Trophoblast cell (in vitro differentiated cells and primary cell): ENCODE measurements at regions not wholly inside any gene's neighbourhood (a gene's known extent, or its start where the extent isn't known, plus 50 kb on each side); places are given as distances from the start of the nearest gene placed in this dataset.
A peak's percentile ranks its signal among the peaks of the same experiment; 100 is the strongest.
"Not testable (repeated sequence)": the region's sequence is repeated elsewhere in the genome, so short reads cannot be mapped to it uniquely, and the experiment has no call there.

Experiments
- DNase-seq, 2 donors: peaks; one replicate each; pipeline ENCODE4 v3.0.0-alpha.2; 2016
- H2AFZ ChIP-seq: 2 replicates; pipeline ENCODE4 v1.6.1; 2013; ENCODE audit warnings: low read length, moderate library complexity, mild to moderate bottlenecking; ENCODE audit not compliant: insufficient read depth, poor library complexity
- H2AK5ac ChIP-seq: 2 replicates; pipeline ENCODE4 v1.6.1; 2013; ENCODE audit warnings: mild to moderate bottlenecking, low read length
- H2BK120ac ChIP-seq: 2 replicates; pipeline ENCODE4 v1.6.1; 2013; ENCODE audit warnings: low read length, mild to moderate bottlenecking, moderate library complexity; ENCODE audit not compliant: insufficient read depth, poor library complexity
- H2BK12ac ChIP-seq: 2 replicates; pipeline ENCODE4 v1.6.1; 2013; ENCODE audit warnings: mild to moderate bottlenecking, low read length, moderate library complexity
- H2BK5ac ChIP-seq: 2 replicates; pipeline ENCODE4 v1.6.1; 2013; ENCODE audit warnings: low read length, low read depth, moderate library complexity, mild to moderate bottlenecking; ENCODE audit not compliant: poor library complexity
- H3K14ac ChIP-seq: 2 replicates; pipeline ENCODE4 v1.6.1; 2013; ENCODE audit warnings: mild to moderate bottlenecking, low read length
- H3K18ac ChIP-seq: 2 replicates; pipeline ENCODE4 v1.6.1; 2013; ENCODE audit warnings: mild to moderate bottlenecking, low read length
- H3K23ac ChIP-seq: 2 replicates; pipeline ENCODE4 v1.6.1; 2013; ENCODE audit warnings: low read length
- H3K27ac ChIP-seq: 2 replicates; pipeline ENCODE4 v1.5.1; 2013; ENCODE audit warnings: low read depth, mild to moderate bottlenecking, inconsistent platforms, low read length, moderate library complexity
- H3K27me3 ChIP-seq: 2 replicates; pipeline ENCODE4 v1.6.1; 2013; ENCODE audit warnings: inconsistent platforms, mild to moderate bottlenecking, low read length, moderate library complexity; ENCODE audit not compliant: insufficient read depth
- H3K36me3 ChIP-seq, 2 experiments: 1 replicate in 1 of 2; 2 replicates in 1 of 2; pipeline ENCODE4 v1.6.1; 2013; ENCODE audit warnings: low read length in 2 of 2, mild to moderate bottlenecking in 2 of 2, moderate library complexity in 1 of 2; ENCODE audit not compliant: insufficient read depth in 2 of 2, control insufficient read depth in 1 of 2
- H3K4ac ChIP-seq: 2 replicates; pipeline ENCODE4 v1.6.1; 2013; ENCODE audit warnings: low read depth, mild to moderate bottlenecking, low read length, moderate library complexity
- H3K4me1 ChIP-seq, 2 experiments: 1 replicate in 1 of 2; 2 replicates in 1 of 2; pipeline ENCODE4 v1.6.1; 2013; ENCODE audit warnings: low read length in 2 of 2, mild to moderate bottlenecking in 2 of 2, moderate library complexity in 1 of 2; ENCODE audit not compliant: insufficient read depth in 2 of 2, control insufficient read depth in 1 of 2
- H3K4me2 ChIP-seq: 2 replicates; pipeline ENCODE4 v1.6.1; 2013; ENCODE audit warnings: inconsistent platforms, mild to moderate bottlenecking, low read length, moderate library complexity
- H3K4me3 ChIP-seq: 2 replicates; pipeline ENCODE4 v1.5.1; 2013; ENCODE audit warnings: mild to moderate bottlenecking, low read depth, low read length, inconsistent platforms
- H3K79me1 ChIP-seq: one replicate; pipeline ENCODE4 v1.6.1; 2013; ENCODE audit warnings: low read length
- H3K79me2 ChIP-seq: 2 replicates; pipeline ENCODE4 v1.6.1; 2013; ENCODE audit warnings: low read length, mild to moderate bottlenecking; ENCODE audit not compliant: control insufficient read depth, insufficient read depth, poor library complexity
- H3K9ac ChIP-seq: 2 replicates; pipeline ENCODE4 v1.6.1; 2013; ENCODE audit warnings: mild to moderate bottlenecking, low read length
- H3K9me3 ChIP-seq: 2 replicates; pipeline ENCODE4 v1.6.1; 2013; ENCODE audit warnings: low read depth, mild to moderate bottlenecking, control low read depth, inconsistent platforms, low read length; ENCODE audit not compliant: insufficient read depth
- H4K12ac ChIP-seq: 2 replicates; pipeline ENCODE4 v1.6.1; 2013; ENCODE audit warnings: low read depth, mild to moderate bottlenecking, low read length, moderate library complexity
- H4K8ac ChIP-seq: 2 replicates; pipeline ENCODE4 v1.6.1; 2013; ENCODE audit warnings: low read depth, mild to moderate bottlenecking, low read length, moderate library complexity
- H4K91ac ChIP-seq: one replicate; pipeline ENCODE4 v1.6.1; 2013; ENCODE audit warnings: low read depth, mild to moderate bottlenecking, low read length, moderate library complexity
- WGBS: extraction: QIAGEN DNeasy Blood & Tissue Kit; methylation state at CpG from one replicate; pipeline ENCODE4 v1.1.7; 2013; ENCODE audit warnings: missing lambda C conversion rate; ENCODE audit not compliant: insufficient read length, insufficient coverage; ENCODE audit errors: extremely low coverage; 5-methylcytosine and 5-hydroxymethylcytosine counted together

- not testable (repeated sequence) for H3K4ac ChIP-seq, H3K14ac ChIP-seq, H4K91ac ChIP-seq, H3K9ac ChIP-seq, H3K4me2 ChIP-seq, H2AFZ ChIP-seq, H4K12ac ChIP-seq, H3K23ac ChIP-seq, H3K4me1 ChIP-seq, H3K79me2 ChIP-seq, H2AK5ac ChIP-seq, H4K8ac ChIP-seq, H3K79me1 ChIP-seq, H3K27ac ChIP-seq, H3K18ac ChIP-seq, DNase-seq, H2BK5ac ChIP-seq, H3K9me3 ChIP-seq, H2BK120ac ChIP-seq, H2BK12ac ChIP-seq, H3K4me3 ChIP-seq, H3K36me3 ChIP-seq, H3K27me3 ChIP-seq
- no CpG with 5 or more reads among the region's 3 CpGs for WGBS
Measured at GRCh38 chr6:11842795-11843194, 64.2 kb upstream of the ADTRP start.

GRCh38 chr6:11835065-11835464 lies 56.5 kb upstream of the ADTRP start:
- H3K27me3 ChIP-seq, result no peaks in the 10 kb centered on the region
- no peaks in the 10 kb centered on the region for H3K79me1 ChIP-seq
- no peak overlapping the region for H2AK5ac ChIP-seq
- H3K4me3 ChIP-seq, result no peak overlapping the region
- H3K4ac ChIP-seq, result no peak overlapping the region
- H3K9ac ChIP-seq, result peak overlapping the region; percentile 14
- H3K27ac ChIP-seq, result no peak overlapping the region
- no peak overlapping the region for H4K8ac ChIP-seq
- no peak overlapping the region for H2BK120ac ChIP-seq
- no peak overlapping the region for H2BK5ac ChIP-seq
- H4K91ac ChIP-seq, result no peak overlapping the region
- H3K9me3 ChIP-seq, result no peaks in the 10 kb centered on the region
- H3K23ac ChIP-seq, result no peak overlapping the region
- no peaks in the 10 kb centered on the region for H3K79me2 ChIP-seq
- no peak overlapping the region for H2AFZ ChIP-seq
- H4K12ac ChIP-seq, result no peak overlapping the region
- H2BK12ac ChIP-seq, result no peak overlapping the region
- no CpG with 5 or more reads among the region's 2 CpGs for WGBS
- no peak overlapping the region for H3K18ac ChIP-seq
- peaks cover 0 to 2% of the 10 kb centered on the region in 2 experiments for H3K4me1 ChIP-seq
- no peak overlapping the region for H3K14ac ChIP-seq
- H3K36me3 ChIP-seq, result no peaks in the 10 kb centered on the region
- H3K4me2 ChIP-seq, result no peak overlapping the region
- DNase-seq, result peak; percentile 33 to 86

- no peak overlapping the region for H2AK5ac ChIP-seq
- no CpG with 5 or more reads among the region's 11 CpGs for WGBS
- H3K4me3 ChIP-seq, result no peak overlapping the region
- no peak overlapping the region for H3K18ac ChIP-seq
- H3K9me3 ChIP-seq, result no peaks in the 10 kb centered on the region
- no peak overlapping the region for H3K23ac ChIP-seq
- no peaks in the 10 kb centered on the region for H3K79me2 ChIP-seq
- H3K27ac ChIP-seq, result no peak overlapping the region
- H4K8ac ChIP-seq, result no peak overlapping the region
- H2BK12ac ChIP-seq, result no peak overlapping the region
- H4K91ac ChIP-seq, result no peak overlapping the region
- no peak overlapping the region for H2BK5ac ChIP-seq
- H3K9ac ChIP-seq, result no peak overlapping the region
- H3K4ac ChIP-seq, result no peak overlapping the region
- no peak overlapping the region for H2AFZ ChIP-seq
- H3K4me1 ChIP-seq, result peaks cover 0 to 2% of the 10 kb centered on the region in 2 experiments
- DNase-seq, result no peak
- no peak overlapping the region for H3K14ac ChIP-seq
- no peaks in the 10 kb centered on the region for H3K27me3 ChIP-seq
- no peak overlapping the region for H3K4me2 ChIP-seq
- H4K12ac ChIP-seq, result no peak overlapping the region
- H3K79me1 ChIP-seq, result no peaks in the 10 kb centered on the region
- H3K36me3 ChIP-seq, result no peaks in the 10 kb centered on the region
- H2BK120ac ChIP-seq, result no peak overlapping the region
Measured at GRCh38 chr6:11833626-11834592, 55.3 kb upstream of the ADTRP start.

GRCh38 chr6:11831653-11832052 lies 53.0 kb upstream of the ADTRP start:
- H3K79me2 ChIP-seq, result no peaks in the 10 kb centered on the region
- H3K4me1 ChIP-seq, result peaks cover 0 to 7% of the 10 kb centered on the region in 2 experiments
- H3K79me1 ChIP-seq, result no peaks in the 10 kb centered on the region
- H2BK12ac ChIP-seq, result no peak overlapping the region
- no peaks in the 10 kb centered on the region for H3K36me3 ChIP-seq
- no peak overlapping the region for H3K9ac ChIP-seq
- H2BK120ac ChIP-seq, result no peak overlapping the region
- WGBS, result no CpG with 5 or more reads among the region's 17 CpGs
- H4K8ac ChIP-seq, result no peak overlapping the region
- no peak overlapping the region for H2BK5ac ChIP-seq
- no peak overlapping the region for H4K12ac ChIP-seq
- no peak overlapping the region for H3K4me3 ChIP-seq
- H3K9me3 ChIP-seq, result peaks cover 4% of the 10 kb centered on the region
- H3K4ac ChIP-seq, result no peak overlapping the region
- H3K14ac ChIP-seq, result no peak overlapping the region
- no peak overlapping the region for H3K23ac ChIP-seq
- H3K18ac ChIP-seq, result no peak overlapping the region
- no peak overlapping the region for H3K4me2 ChIP-seq
- H4K91ac ChIP-seq, result no peak overlapping the region
- no peak overlapping the region for H3K27ac ChIP-seq
- no peak for DNase-seq
- H3K27me3 ChIP-seq, result no peaks in the 10 kb centered on the region
- no peak overlapping the region for H2AFZ ChIP-seq
- no peak overlapping the region for H2AK5ac ChIP-seq
